ENCODE measurements at regions not wholly inside any gene's neighbourhood (a gene's known extent, or its start where the extent isn't known, plus 50 kb on each side); places are given as distances from the start of the nearest gene placed in this dataset.

GRCh38 chr3:113151461-113152031 is 59.8 kb upstream of the BOC start:
- no peak overlapping the region for H3K4me3 ChIP-seq
- 50 to 64% methylated on average over 6 of the region's 6 CpGs for WGBS, 2 donors (ENCODE audit: low coverage in 1 of 2)
- TF ChIP-seq EP300 (IDR thresholded peaks at IDR 0.05; ENCODE audit: low read depth) (no peak), POLR2AphosphoS5 (IDR thresholded peaks at IDR 0.05) (peak; percentile 19 to 60 (median 44))
- in situ Hi-C loops (cut with MboI; ENCODE audit: low pct_ligation_motif_present in 1 of 4, low pct_unique_long_range_greater_than_20kb in 1 of 4, low sequenced_read_pairs in 3 of 4) = no loop called here
- H3K27ac ChIP-seq = peak overlapping the region; percentile 69 to 87 (median 74)
- H3K9me3 ChIP-seq = no peaks in the 10 kb centered on the region
- H3K4me1 ChIP-seq = peaks cover 4 to 46% (median 26%) of the 10 kb centered on the region in 4 donors
- H3K36me3 ChIP-seq = no peaks in the 10 kb centered on the region
- no peak for DNase-seq
- intact Hi-C loops (cut with DNase I; ENCODE audit: low total_unique reads) = loop anchor here (5.0 kb wide), 1 partner anchor 61 kb away; the partner anchor contains the start of gene BOC
- no peaks in the 10 kb centered on the region for H3K27me3 ChIP-seq

DNA sequence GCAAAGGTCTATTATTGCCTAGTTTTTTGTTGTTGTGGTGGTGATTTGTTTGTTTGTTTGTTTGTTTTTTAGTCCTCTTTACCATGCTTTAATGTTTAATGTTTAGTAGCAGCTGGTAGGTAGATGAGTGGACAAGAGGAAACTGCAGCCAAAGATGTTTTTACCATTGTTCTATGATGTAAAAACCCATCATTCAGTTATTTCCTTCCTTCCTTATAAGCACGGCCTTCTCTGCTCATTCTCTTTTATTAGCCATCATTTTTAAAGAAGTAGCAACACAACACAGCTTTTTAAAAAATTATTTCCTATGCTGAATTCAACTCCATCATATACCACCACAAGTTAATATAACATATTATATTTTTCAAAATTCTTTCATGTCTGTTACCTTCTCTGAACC is 58.5 kb upstream of the BOC start:
- H3K36me3 ChIP-seq = no peaks in the 10 kb centered on the region
- TF ChIP-seq, protein P1, sequence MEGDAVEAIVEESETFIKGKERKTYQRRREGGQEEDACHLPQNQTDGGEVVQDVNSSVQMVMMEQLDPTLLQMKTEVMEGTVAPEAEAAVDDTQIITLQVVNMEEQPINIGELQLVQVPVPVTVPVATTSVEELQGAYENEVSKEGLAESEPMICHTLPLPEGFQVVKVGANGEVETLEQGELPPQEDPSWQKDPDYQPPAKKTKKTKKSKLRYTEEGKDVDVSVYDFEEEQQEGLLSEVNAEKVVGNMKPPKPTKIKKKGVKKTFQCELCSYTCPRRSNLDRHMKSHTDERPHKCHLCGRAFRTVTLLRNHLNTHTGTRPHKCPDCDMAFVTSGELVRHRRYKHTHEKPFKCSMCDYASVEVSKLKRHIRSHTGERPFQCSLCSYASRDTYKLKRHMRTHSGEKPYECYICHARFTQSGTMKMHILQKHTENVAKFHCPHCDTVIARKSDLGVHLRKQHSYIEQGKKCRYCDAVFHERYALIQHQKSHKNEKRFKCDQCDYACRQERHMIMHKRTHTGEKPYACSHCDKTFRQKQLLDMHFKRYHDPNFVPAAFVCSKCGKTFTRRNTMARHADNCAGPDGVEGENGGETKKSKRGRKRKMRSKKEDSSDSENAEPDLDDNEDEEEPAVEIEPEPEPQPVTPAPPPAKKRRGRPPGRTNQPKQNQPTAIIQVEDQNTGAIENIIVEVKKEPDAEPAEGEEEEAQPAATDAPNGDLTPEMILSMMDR (IDR thresholded peaks at IDR 0.05) = no peak
- no peak for TF ChIP-seq POLR2AphosphoS5 (IDR thresholded peaks at IDR 0.05)
- TF ChIP-seq POLR2A (IDR thresholded peaks at IDR 0.05) = no peak
- no peak for TF ChIP-seq EP300 (IDR thresholded peaks at IDR 0.05; ENCODE audit: low read depth)
- H3K27me3 ChIP-seq = no peaks in the 10 kb centered on the region
- H3K9me3 ChIP-seq = no peaks in the 10 kb centered on the region
- no peak overlapping the region for H3K4me3 ChIP-seq
- intact Hi-C loops (cut with DNase I; ENCODE audit: low total_unique reads) (loop anchor here (5.0 kb wide), 1 partner anchor 59 kb away; the partner anchor contains the start of gene BOC), in situ Hi-C loops (cut with MboI; ENCODE audit: low pct_ligation_motif_present in 1 of 4, low pct_unique_long_range_greater_than_20kb in 1 of 4, low sequenced_read_pairs in 3 of 4) (no loop called here)
- peak overlapping the region; percentile 69 to 87 (median 74) for H3K27ac ChIP-seq
- H3K4me1 ChIP-seq = peaks cover 4 to 36% (median 26%) of the 10 kb centered on the region in 4 donors
- no peak for DNase-seq
- WGBS, 2 donors (ENCODE audit: low coverage in 1 of 2) = 48 to 64% methylated on average over 1 of the region's 1 CpG

DNA sequence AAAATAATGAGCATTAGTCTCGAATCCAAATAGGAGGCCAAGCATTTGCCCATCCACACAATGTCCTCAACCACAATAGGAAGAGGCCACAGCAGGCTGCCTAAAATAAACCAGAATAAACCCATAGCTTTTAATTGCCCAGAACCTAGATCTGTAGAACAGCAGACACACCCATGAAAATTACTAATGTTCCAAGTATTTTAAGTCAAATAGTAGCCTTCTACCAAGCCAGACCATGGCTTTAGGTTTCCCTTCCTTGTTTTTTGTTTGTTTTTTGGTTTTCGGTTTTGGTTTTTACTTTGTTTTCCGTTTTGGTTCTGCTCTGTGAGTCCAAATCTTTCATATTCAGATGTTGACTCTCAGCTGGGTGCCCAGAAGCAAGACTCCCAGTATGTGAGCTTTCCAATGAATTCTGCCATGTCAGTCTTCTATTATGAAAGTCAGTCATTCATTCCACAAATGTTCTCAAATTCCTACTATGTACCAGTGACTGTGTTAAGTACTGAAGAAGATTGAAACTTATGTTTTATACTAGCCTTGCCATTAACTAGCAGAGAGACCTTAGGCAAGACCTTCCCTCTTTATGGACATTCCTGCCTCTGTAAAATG is 57.8 kb upstream of the BOC start:
- Histone ChIP-seq H3K36me3 (no peaks in the 10 kb centered on the region), H3K27me3 (no peaks in the 10 kb centered on the region), H3K27ac (peak overlapping the region in 3 of 4 donors; percentile 74 to 87 (median 75)), H3K4me1 (peaks cover 0 to 31% (median 18%) of the 10 kb centered on the region in 4 donors), H3K9me3 (no peaks in the 10 kb centered on the region), H3K4me3 (no peak overlapping the region)
- intact Hi-C loops (cut with DNase I; ENCODE audit: low total_unique reads) = loop anchor here (5.0 kb wide), 1 partner anchor 59 kb away; the partner anchor contains the start of gene BOC
- in situ Hi-C loops (cut with MboI; ENCODE audit: low pct_ligation_motif_present in 1 of 4, low pct_unique_long_range_greater_than_20kb in 1 of 4, low sequenced_read_pairs in 3 of 4) = no loop called here
- no peak for DNase-seq
- TF ChIP-seq EP300 (IDR thresholded peaks at IDR 0.05; ENCODE audit: low read depth) (no peak), POLR2AphosphoS5 (IDR thresholded peaks at IDR 0.05) (no peak), POLR2A (IDR thresholded peaks at IDR 0.05) (no peak)
- TF ChIP-seq, protein P1 (IDR thresholded peaks at IDR 0.05) = no peak
- WGBS, 2 donors (ENCODE audit: low coverage in 1 of 2) = 66 to 82% methylated on average over 3 of the region's 3 CpGs

- 88 to 89% methylated on average over 2 of the region's 2 CpGs for WGBS, 2 donors (ENCODE audit: low coverage in 1 of 2)
- Histone ChIP-seq H3K27ac (peak overlapping the region; percentile 5 to 68 (median 50)), H3K4me3 (no peak overlapping the region), H3K9me3 (no peaks in the 10 kb centered on the region), H3K27me3 (no peaks in the 10 kb centered on the region), H3K36me3 (no peaks in the 10 kb centered on the region), H3K4me1 (peaks cover 0 to 10% (median 4%) of the 10 kb centered on the region in 4 donors)
- no peak for DNase-seq
- intact Hi-C loops (cut with DNase I; ENCODE audit: low total_unique reads) (no loop called here), in situ Hi-C loops (cut with MboI; ENCODE audit: low pct_ligation_motif_present in 1 of 4, low pct_unique_long_range_greater_than_20kb in 1 of 4, low sequenced_read_pairs in 3 of 4) (no loop called here)
- TF ChIP-seq, protein P1 (IDR thresholded peaks at IDR 0.05) = no peak
- TF ChIP-seq EP300 (IDR thresholded peaks at IDR 0.05; ENCODE audit: low read depth) = no peak
- no peak for TF ChIP-seq POLR2A (IDR thresholded peaks at IDR 0.05)
- TF ChIP-seq POLR2AphosphoS5 (IDR thresholded peaks at IDR 0.05) = no peak
Observed at GRCh38 chr3:113156816-113157333, 54.5 kb upstream of the BOC start.

All from transverse colon (tissue), 4 donors.